HUES48 (cell line): ENCODE measurements at regions not wholly inside any gene's neighbourhood (a gene's known extent, or its start where the extent isn't known, plus 50 kb on each side); places are given as distances from the start of the nearest gene placed in this dataset.

Source experiments
- H3K27ac ChIP-seq: one replicate; pipeline ENCODE4 v1.7.0; 2013; ENCODE audit warnings: low read depth, low read length, inconsistent platforms
- H3K27me3 ChIP-seq: 2 replicates; pipeline ENCODE4 v1.6.1; 2013; ENCODE audit warnings: mild to moderate bottlenecking, low read length; ENCODE audit not compliant: control insufficient read depth, insufficient read depth
- H3K36me3 ChIP-seq: 2 replicates; pipeline ENCODE4 v1.6.1; 2013; ENCODE audit warnings: low read length; ENCODE audit not compliant: control insufficient read depth, insufficient read depth
- H3K4me1 ChIP-seq: 2 replicates; pipeline ENCODE4 v1.6.1; 2013; ENCODE audit warnings: mild to moderate bottlenecking, low read length; ENCODE audit not compliant: control insufficient read depth, insufficient read depth
- H3K4me3 ChIP-seq: 2 replicates; pipeline ENCODE4 v1.5.1; 2013; ENCODE audit warnings: mild to moderate bottlenecking, low read depth, low read length
- H3K9ac ChIP-seq: 2 replicates; pipeline ENCODE4 v1.6.1; 2013; ENCODE audit warnings: mild to moderate bottlenecking, low read depth, low read length, moderate library complexity
- H3K9me3 ChIP-seq: 2 replicates; pipeline ENCODE4 v1.6.1; 2013; ENCODE audit warnings: low read length; ENCODE audit not compliant: control insufficient read depth, insufficient read depth

- Histone ChIP-seq H3K27ac (no peak overlapping the region), H3K9ac (no peak overlapping the region), H3K9me3 (peaks cover under 1% of the 10 kb centered on the region; the same call in 1 of the 2 replicates), H3K27me3 (no peaks in the 10 kb centered on the region), H3K36me3 (no peaks in the 10 kb centered on the region), H3K4me1 (no peaks in the 10 kb centered on the region), H3K4me3 (no peak overlapping the region)
Observed at GRCh38 chr1:222911866-222912265, 97.0 kb downstream of the DISP1 start.

- H3K36me3 ChIP-seq, result no peaks in the 10 kb centered on the region
- H3K27ac ChIP-seq, result no peak overlapping the region
- H3K9me3 ChIP-seq, result peaks cover 8% of the 10 kb centered on the region; the same call in 1 of the 2 replicates
- H3K4me3 ChIP-seq, result no peak overlapping the region
- no peaks in the 10 kb centered on the region for H3K4me1 ChIP-seq
- H3K9ac ChIP-seq, result no peak overlapping the region
- no peaks in the 10 kb centered on the region for H3K27me3 ChIP-seq
Observed at GRCh38 chr1:222912730-222913129, 97.9 kb downstream of the DISP1 start.

- no peaks in the 10 kb centered on the region for H3K27me3 ChIP-seq
- H3K9ac ChIP-seq, result no peak overlapping the region
- H3K27ac ChIP-seq, result no peak overlapping the region
- no peaks in the 10 kb centered on the region for H3K4me1 ChIP-seq
- H3K36me3 ChIP-seq, result no peaks in the 10 kb centered on the region
- H3K4me3 ChIP-seq, result no peak overlapping the region
- peaks cover 9% of the 10 kb centered on the region; the same call in 1 of the 2 replicates for H3K9me3 ChIP-seq
Observed at GRCh38 chr1:222914861-222915632, 100.2 kb downstream of the DISP1 start.

- Histone ChIP-seq H3K27me3 (no peaks in the 10 kb centered on the region), H3K4me1 (no peaks in the 10 kb centered on the region), H3K4me3 (no peak overlapping the region), H3K9ac (no peak overlapping the region), H3K9me3 (peaks cover 9% of the 10 kb centered on the region; the same call in 1 of the 2 replicates), H3K27ac (no peak overlapping the region), H3K36me3 (no peaks in the 10 kb centered on the region)
Observed at GRCh38 chr1:222916100-222916499, 101.3 kb downstream of the DISP1 start.

- Histone ChIP-seq H3K36me3 (no peaks in the 10 kb centered on the region), H3K9me3 (peaks cover 9% of the 10 kb centered on the region; the same call in 1 of the 2 replicates), H3K4me3 (no peak overlapping the region), H3K27ac (no peak overlapping the region), H3K27me3 (no peaks in the 10 kb centered on the region), H3K9ac (no peak overlapping the region), H3K4me1 (peaks cover 5% of the 10 kb centered on the region; the same call in 1 of the 2 replicates)
Observed at GRCh38 chr1:222918801-222919477, 104.1 kb downstream of the DISP1 start.

- Histone ChIP-seq H3K36me3 (no peaks in the 10 kb centered on the region), H3K27ac (no peak overlapping the region), H3K27me3 (no peaks in the 10 kb centered on the region), H3K9ac (no peak overlapping the region), H3K9me3 (peaks cover 9% of the 10 kb centered on the region; the same call in 1 of the 2 replicates), H3K4me3 (no peak overlapping the region), H3K4me1 (peaks cover 5% of the 10 kb centered on the region; the same call in 1 of the 2 replicates)
Observed at GRCh38 chr1:222919478-222919865, 104.6 kb downstream of the DISP1 start.

- Histone ChIP-seq H3K9me3 (peaks cover 9% of the 10 kb centered on the region; the same call in 1 of the 2 replicates), H3K27ac (no peak overlapping the region), H3K4me1 (peaks cover 5% of the 10 kb centered on the region; the same call in 1 of the 2 replicates), H3K36me3 (no peaks in the 10 kb centered on the region), H3K9ac (no peak overlapping the region), H3K4me3 (no peak overlapping the region), H3K27me3 (no peaks in the 10 kb centered on the region)
Observed at GRCh38 chr1:222920169-222920568, 105.3 kb downstream of the DISP1 start.

- Histone ChIP-seq H3K27ac (no peak overlapping the region), H3K9me3 (peaks cover 8% of the 10 kb centered on the region; the same call in 1 of the 2 replicates), H3K9ac (no peak overlapping the region), H3K4me1 (peaks cover 12% of the 10 kb centered on the region), H3K4me3 (no peak overlapping the region), H3K36me3 (no peaks in the 10 kb centered on the region), H3K27me3 (no peaks in the 10 kb centered on the region)
Observed at GRCh38 chr1:222921945-222922344, 107.1 kb downstream of the DISP1 start.

GRCh38 chr1:222923506-222923905 is 108.7 kb downstream of the DISP1 start:
- Histone ChIP-seq H3K4me3 (no peak overlapping the region), H3K9me3 (no peaks in the 10 kb centered on the region), H3K36me3 (no peaks in the 10 kb centered on the region), H3K27me3 (no peaks in the 10 kb centered on the region), H3K9ac (no peak overlapping the region), H3K4me1 (peaks cover 26% of the 10 kb centered on the region), H3K27ac (no peak overlapping the region)

- H3K36me3 ChIP-seq, result no peaks in the 10 kb centered on the region
- no peak overlapping the region for H3K27ac ChIP-seq
- peaks cover 30% of the 10 kb centered on the region for H3K4me1 ChIP-seq
- no peak overlapping the region for H3K9ac ChIP-seq
- H3K27me3 ChIP-seq, result no peaks in the 10 kb centered on the region
- no peaks in the 10 kb centered on the region for H3K9me3 ChIP-seq
- H3K4me3 ChIP-seq, result no peak overlapping the region
Observed at GRCh38 chr1:222924136-222924706, 109.4 kb downstream of the DISP1 start.

GRCh38 chr1:222926566-222926965 is 111.7 kb downstream of the DISP1 start:
- Histone ChIP-seq H3K9ac (no peak overlapping the region), H3K27ac (peak overlapping the region; percentile 66), H3K36me3 (no peaks in the 10 kb centered on the region)

More at GRCh38 chr1:222926566-222926965, 111.7 kb downstream of the DISP1 start:
- H3K4me3 ChIP-seq, result no peak overlapping the region
- peaks cover 35% of the 10 kb centered on the region for H3K4me1 ChIP-seq
- no peaks in the 10 kb centered on the region for H3K9me3 ChIP-seq
- no peaks in the 10 kb centered on the region for H3K27me3 ChIP-seq
